COLO829 (cell line): ENCODE measurements at regions not wholly inside any gene's neighbourhood (a gene's known extent, or its start where the extent isn't known, plus 50 kb on each side); places are given as distances from the start of the nearest gene placed in this dataset.

ENCODE experiments used
- DNase-seq: peaks from one replicate; pipeline ENCODE4 v3.0.0; 2012; ENCODE audit warnings: low spot score

DNA sequence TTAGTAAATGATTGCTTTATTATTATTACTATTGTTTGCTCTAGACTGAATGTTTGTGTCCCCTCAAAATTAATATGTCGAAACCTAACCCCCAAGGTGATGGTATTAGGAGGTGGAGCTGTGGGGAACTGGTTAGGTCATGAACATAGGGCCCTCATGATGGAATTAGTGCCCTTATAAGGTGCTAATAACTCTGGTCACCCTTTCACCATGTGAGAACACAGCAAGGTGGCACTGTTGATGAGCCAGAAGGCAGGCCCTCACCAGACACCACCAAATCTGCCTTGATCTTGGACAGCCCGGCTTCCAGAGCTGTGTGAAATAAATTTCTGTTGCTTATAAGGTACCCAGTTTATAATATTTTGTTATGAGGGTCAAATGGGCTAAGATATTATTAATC is 95.8 kb downstream of the BDNF start:
- no peak for DNase-seq

DNA sequence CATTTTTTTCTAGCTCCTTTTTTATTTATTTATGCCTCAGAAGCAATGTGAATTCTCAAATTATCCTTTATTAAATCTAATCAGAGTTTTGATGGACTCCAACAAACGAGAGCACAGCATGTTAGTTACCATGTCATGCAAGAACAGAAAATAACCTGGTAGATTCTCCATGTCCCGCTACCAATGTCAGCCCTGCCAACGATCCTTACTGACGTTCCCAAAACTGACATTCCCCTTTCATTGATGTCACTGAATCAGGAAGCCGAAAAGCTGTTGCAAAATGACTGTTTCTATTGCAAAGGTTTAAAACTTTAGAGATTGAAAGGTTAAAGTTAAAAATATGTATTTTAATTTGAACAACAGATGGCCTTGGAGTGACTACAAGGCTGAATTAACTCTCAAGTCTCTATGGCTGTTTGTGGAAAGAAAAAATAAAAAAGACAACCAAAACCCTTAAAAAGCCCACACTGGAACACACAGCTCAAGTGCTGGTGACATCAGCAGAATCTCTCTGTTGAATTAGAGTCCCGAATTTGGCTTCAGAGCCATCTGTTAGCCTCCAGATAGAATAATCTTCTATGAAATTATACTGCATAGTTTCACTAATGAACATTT is 96.8 kb downstream of the BDNF start:
- DNase-seq, result no peak

DNA sequence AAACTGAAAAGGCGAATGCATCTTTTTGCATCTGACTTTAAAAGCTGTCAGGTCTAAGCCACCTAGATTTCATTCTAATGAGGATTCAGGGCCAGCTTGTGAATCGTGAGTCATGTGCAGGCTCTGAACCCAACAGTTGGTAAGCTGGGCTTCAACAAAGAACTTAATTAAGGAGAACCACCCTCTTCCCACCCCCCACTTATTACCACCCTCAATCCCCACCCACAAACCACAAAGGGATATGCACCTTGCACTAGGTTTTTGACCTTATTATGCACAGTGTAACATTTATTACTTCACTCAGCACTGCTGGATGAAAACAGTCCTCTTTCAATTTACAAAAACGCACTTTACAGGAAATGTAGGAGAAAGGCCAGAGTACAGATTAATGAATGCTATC is 94.1 kb upstream of the LIN7C start:
- DNase-seq, result no peak

DNA sequence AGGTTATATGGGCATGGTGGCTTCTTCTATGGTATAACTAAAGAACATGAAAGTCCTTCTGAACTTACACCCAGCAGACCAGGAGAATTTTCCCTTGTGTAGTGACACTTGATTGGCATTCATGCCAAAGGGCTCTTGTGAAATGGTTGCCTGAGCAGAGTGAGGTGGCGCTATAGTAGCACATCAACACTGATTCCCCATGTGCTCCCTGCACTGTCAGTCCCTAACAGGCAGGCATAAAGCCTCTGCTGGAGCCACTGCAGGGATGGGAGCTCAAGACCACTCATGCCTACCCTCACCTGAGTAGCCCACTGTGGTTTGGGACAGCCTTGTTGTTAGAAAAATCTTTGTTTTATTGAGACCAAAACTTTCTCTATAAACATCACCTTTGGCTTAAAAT is 92.6 kb upstream of the LIN7C start:
- no peak for DNase-seq

DNA sequence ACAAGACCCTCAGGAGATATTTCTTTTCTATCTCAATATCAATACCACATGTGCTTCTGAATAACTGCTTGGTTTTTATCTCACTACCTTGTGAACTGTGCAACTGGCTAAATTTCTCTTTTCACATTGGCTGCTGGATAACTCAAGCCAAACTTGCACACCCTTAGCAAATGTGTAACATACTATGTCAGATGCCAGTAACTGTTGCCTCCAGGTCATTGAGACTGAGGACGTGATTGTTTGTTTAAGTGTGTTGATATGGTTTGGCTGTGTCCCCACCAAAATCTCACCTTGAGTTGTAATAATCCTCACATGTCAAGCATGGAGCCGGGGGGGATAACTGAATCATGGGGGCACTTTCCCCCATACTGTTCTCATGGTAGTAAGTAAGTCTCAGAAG is 90.2 kb upstream of the LIN7C start:
- no peak for DNase-seq

DNA sequence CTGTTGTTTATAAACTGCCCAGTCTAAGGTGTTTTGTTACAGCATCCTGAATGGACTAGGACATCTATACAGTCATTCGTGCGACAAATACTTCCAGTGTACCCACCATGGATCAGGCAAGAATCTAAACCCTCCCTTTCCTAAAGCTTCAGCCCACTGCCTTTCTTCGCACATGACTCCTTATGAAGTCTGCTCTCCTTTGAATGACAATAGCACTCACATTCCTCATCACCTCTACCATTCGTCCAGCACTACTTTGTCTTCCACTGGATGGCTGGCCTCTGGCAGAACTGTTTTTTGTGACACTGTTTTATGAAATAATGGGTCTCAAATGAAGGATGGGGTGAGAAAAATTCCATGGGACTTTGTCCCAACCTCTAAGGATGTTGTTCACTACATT is 89.8 kb upstream of the LIN7C start:
- no peak for DNase-seq

DNA sequence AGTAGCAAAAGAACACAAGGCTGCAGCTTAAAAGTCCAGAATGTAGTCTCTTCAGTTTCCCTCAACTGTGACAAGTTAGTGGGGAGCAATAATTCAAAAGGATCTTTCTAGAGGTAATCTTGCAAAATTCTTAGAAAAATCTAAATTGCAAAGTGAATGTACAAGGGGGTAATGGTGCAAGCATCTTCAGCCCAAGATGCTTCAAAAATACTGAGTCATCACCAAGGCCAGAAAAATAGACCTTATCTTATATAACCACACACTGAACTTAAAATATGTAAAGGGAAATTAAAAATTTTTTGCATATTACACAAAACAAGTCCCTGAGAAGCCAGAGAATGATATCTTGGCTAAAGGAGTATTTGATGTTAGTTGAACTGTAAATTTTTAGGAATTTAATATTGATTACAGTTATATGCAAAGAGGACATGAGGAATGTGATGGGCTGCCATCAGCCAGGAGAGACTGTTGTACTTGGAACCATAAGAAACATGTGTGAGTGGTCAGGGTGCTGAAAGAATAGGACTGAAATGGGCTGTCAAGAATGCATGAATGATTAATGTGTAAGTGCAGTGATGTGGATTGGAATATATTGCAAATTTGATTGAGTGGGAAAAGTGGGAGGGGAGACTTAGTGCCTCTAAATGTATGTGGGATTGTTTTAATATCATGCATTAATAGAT is 85.7 kb upstream of the LIN7C start:
- no peak for DNase-seq

DNA sequence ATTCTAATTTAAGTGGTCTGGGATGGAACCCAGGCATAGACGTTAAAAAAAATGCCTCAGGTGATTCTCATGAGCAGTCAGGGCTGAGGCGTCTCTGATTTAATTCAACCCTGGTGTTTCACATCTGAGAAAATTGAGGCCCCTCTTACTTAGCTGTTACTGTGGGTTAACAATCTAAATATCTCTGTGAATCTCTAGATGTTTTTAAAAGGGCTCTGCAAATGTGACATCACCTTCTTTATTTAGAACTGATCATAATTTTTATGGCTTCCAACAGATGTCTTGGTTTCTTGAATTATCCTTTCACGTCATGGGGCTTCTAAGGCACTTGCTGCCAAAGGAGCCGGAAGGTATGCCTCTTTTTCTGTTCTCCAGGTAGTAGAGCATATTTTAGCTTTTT is 76.1 kb upstream of the LIN7C start:
- DNase-seq, result no peak

DNA sequence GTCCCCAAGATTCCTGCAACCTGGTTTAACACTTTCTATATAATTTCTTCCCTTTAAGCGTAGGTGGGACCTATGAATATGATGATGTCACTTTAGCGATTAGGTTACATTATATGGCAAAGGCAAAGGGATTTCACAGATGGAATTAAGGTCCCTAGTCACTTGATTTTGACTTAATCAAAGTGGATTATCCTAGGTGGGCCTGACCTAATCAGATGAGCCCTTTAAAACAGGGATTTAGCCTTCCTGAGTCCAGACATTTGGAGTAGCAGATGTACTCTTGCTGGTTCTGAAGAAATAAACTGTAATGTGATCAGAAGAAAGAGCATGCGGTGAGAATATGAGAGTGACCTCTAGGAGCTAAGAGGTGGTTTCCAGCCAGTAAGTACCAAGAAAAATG is 67.8 kb upstream of the LIN7C start:
- DNase-seq, result no peak

DNA sequence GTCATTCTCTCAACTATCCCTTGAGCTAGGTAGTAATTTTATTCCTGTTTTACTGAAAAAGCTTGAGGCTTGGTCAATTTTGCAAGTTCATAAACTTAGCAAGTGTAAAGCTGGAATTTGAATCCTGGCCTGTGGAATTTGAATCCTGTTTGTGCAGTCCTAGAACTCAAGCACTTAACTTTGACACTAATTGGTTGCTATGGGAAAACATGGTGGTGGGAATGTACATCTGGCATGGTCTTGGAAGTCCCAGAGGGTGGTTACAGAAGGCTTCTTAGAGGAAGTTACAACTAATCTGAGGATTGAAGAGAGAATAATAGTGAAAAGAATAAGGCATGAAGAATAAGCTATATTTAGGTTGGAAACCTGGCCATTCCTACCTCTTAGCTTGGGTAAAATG is 66.5 kb upstream of the LIN7C start:
- no peak for DNase-seq

DNA sequence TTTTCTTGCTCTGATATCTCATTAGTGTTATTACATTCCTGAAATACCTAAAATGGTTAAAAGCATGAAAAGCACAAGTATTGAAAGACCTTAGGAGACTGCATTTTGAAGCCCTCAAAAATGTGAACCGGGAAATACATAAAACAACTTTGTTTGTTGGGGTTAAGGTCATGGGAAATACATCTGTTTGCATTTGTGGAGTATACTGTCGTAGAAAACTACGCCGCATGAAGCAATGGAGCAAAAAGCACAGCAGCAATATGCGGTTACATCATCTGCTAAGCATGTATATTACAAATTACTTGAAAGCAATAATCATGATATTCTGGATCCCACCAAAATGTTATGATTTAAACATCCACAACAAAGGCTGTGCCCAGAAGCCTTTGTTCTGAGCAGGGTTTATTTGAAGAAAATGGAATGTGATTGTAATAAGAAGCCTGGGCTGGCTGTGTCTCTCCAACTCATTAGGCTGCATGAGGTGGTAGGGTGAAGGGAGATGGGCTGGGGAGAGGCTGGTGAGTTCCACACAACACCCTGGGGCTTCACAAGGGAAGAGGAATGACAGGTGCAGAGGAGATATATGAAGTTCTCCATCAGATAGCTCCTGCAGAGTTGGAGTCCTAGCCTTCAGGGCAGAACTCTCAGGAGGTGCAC is 64.7 kb upstream of the LIN7C start:
- no peak for DNase-seq

DNA sequence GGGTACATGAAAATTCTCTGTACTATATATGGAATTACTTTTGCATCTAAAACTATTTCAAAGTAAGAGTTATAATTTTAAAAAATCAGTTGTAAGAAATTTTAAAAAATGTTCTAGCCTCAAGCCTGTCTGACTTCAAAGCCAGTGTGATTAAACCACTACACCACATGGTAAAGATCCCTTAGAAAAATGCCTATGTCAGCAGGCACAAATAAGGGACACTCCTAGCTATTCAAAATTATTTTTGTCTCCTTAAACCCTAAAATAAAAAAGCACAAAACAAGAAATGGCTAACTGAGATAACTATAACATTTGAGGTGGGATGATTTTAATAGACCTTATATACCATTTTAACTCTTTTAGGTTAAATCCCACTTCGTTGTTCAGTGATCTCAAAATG is 64.0 kb upstream of the LIN7C start:
- no peak for DNase-seq

DNA sequence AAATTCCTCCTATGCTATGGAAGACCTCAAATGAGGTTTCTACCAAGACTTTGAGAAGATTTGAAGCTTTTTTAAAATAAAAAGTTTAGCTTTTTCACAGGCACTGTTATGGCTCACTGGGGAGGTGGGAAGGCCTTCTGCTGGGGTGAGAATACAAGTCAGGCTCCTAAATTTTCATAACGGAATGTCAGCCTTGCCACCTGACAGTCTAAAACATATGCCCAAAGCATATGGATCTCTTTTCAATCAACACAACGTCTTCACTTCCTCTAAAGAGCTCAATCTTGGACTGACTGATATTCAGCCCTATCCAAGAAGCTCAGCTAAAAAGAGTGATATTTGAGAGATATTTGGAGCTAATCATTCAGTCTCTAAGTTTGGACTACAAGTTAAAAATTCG is 57.1 kb upstream of the LIN7C start:
- no peak for DNase-seq

DNA sequence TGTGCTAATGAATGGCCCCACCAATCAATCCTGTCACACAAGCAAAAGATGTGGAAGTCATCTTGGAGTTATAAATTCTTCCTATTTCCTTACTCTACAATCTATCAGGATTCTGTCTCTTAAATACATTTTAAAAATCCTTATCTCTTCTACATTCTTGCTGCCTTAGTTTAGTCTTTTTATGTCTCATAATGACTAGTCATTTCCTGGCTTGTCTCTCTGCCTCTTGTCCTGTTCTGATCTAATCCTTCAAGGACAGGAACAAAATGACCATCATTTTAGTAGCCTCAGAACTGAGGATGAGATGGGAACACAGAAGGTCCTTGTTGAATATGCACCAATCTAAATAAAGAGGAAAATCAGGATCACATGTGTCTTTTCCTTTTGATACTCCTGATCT is 56.6 kb upstream of the LIN7C start:
- peak; percentile 21 for DNase-seq

DNA sequence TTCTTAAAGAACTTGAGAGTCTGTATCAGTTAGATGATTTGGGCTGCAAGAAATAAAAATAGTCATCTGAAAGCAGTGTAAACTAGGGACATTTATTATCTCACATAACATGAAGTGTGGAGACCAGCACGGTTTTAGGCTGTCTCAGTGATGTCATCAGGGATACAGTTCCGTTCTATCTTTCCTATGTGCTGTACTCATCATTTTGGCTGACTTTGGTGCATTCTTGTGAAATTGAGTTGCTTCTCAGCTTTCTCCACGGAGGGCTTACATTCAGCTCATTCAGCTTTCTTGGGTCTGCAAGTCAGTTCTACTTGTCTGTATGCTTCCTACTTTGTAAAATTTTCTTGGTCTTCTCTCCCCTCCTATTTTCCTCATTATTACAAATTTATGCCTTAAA is 51.8 kb upstream of the LIN7C start:
- DNase-seq, result no peak

DNA sequence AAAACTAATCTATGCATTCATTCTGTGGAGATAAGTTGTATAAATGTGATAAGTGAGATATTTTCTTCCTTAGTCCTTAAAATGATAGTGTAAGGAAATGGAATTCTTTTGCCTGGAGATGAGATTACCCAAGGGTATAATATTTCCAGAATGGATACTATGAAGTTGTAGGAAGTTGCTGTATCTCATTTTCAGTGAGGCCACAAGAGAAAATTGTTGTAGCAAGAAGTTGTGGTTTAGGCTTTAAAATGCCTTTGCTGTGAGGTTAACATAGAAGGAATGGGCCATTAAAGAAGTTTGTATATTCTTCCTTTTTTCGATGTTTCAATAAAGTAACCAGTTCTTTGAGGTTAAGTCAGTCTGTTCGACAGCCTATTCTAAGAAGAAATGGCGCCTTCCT is 50.7 kb upstream of the LIN7C start:
- DNase-seq, result no peak
